Naive B cell (primary cell): ENCODE measurements at regions not wholly inside any gene's neighbourhood (a gene's known extent, or its start where the extent isn't known, plus 50 kb on each side); places are given as distances from the start of the nearest gene placed in this dataset.

ENCODE experiments used
- ATAC-seq, 2 donors: fragments of 150-1000 bp; cut with Tn5 transposase; 2 replicates each; pipeline ENCODE4 v1.10.0; 2021; ENCODE audit warnings: low read depth in 2 of 2, mild to moderate bottlenecking in 2 of 2, moderate library complexity in 2 of 2
- DNase-seq: peaks from one replicate; pipeline ENCODE4 v3.0.0; 2022
- H3K27ac Mint-ChIP-seq, 6 donors: one replicate each; pipeline ENCODE4 v1.8.0; 2020 to 2022; ENCODE audit warnings: mild to moderate bottlenecking in 6 of 6, mixed read lengths in 6 of 6, moderate library complexity in 5 of 6, inconsistent platforms in 2 of 6
- H3K27me3 Mint-ChIP-seq, 3 donors: one replicate each; pipeline ENCODE4 v1.8.0; 2021 to 2022; ENCODE audit warnings: mixed read lengths in 3 of 3, mild to moderate bottlenecking in 1 of 3
- H3K36me3 Mint-ChIP-seq, 2 donors: one replicate each; pipeline ENCODE4 v1.8.0; 2020 to 2022; ENCODE audit warnings: mixed read lengths in 2 of 2, inconsistent platforms in 1 of 2, mild to moderate bottlenecking in 1 of 2
- H3K4me1 Mint-ChIP-seq, 3 donors: one replicate each; pipeline ENCODE4 v1.8.0; 2020 to 2022; ENCODE audit warnings: mixed read lengths in 3 of 3, inconsistent platforms in 1 of 3, mild to moderate bottlenecking in 1 of 3, moderate library complexity in 1 of 3
- H3K4me3 Mint-ChIP-seq, 8 donors: one replicate each; pipeline ENCODE4 v1.8.0; 2020 to 2022; ENCODE audit warnings: mild to moderate bottlenecking in 8 of 8, mixed read lengths in 8 of 8, moderate library complexity in 8 of 8, inconsistent platforms in 2 of 8
- H3K9me3 Mint-ChIP-seq, 7 donors: one replicate each; pipeline ENCODE4 v1.8.0; 2020 to 2022; ENCODE audit warnings: mixed read lengths in 7 of 7, mild to moderate bottlenecking in 5 of 7, inconsistent platforms in 2 of 7, moderate library complexity in 1 of 7

DNA sequence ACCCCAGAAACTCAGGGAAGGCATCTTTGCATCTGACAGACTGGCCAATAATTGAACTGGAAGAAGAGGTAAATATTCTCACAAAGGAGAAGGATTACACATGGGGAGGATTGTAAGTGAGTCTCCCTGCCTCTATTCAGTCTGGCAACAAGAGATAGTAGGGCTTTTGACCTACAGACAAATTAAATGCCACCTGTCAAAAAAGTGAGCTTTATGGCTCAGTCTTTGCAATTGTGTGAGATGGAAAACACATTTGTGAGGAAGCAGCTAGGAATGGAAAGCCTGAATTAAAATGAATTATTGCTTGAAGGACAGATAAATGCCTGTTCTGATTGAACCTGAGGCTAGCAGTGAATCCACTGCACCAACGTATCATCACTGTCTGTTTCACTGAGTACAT lies 173.3 kb upstream of the GOLIM4 start:
- no peaks in the 10 kb centered on the region for H3K27me3 Mint-ChIP-seq
- ATAC-seq = no peak
- H3K4me1 Mint-ChIP-seq = no peaks in the 10 kb centered on the region
- H3K36me3 Mint-ChIP-seq = no peaks in the 10 kb centered on the region
- no peak for DNase-seq
- H3K4me3 Mint-ChIP-seq = no peak overlapping the region
- H3K9me3 Mint-ChIP-seq = peaks cover 0 to 1% (median 0%) of the 10 kb centered on the region in 7 donors
- no peak overlapping the region for H3K27ac Mint-ChIP-seq

DNA sequence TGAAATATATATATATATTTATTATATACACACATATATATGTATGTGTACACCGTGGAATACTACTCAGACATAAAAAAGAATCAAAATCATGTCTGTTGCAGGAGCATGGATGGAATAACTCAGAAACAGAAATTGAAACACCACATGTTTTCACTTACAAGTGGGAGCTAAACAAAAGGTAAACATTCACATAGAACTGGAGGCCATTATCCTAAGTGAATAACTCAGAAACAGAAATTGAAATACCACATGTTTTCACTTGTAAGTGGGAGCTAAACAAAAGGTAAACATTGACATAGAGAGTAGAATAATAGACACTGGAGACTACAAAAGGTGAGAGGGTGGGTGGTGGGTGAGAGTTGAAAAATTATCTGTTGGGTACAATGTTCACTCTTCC lies 171.5 kb upstream of the GOLIM4 start:
- Mint-ChIP-seq H3K9me3 (peaks cover 0 to under 1% (median 0%) of the 10 kb centered on the region in 7 donors), H3K36me3 (no peaks in the 10 kb centered on the region), H3K4me1 (no peaks in the 10 kb centered on the region), H3K27me3 (no peaks in the 10 kb centered on the region), H3K4me3 (no peak overlapping the region), H3K27ac (no peak overlapping the region)
- DNase-seq = no peak
- ATAC-seq = no peak

DNA sequence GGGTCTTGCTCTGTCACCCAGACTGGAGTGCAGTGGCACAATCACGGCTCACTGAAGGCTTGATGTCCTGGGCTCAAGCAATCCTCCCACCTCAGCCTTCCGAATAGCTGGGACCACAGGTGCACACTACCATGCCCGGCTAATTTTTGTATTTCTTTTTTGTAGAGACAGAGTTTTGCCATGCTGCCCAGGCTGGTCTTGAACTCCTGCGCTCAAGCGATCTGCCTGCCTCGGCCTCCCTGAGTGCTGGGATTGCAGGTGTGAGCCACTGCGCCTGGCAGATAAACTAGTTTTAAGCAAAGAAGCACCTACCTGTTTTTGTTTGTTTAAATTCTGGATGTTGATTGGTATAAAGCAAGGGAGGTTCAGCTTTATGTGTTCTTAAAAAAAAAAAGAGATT lies 170.6 kb upstream of the GOLIM4 start:
- H3K36me3 Mint-ChIP-seq = no peaks in the 10 kb centered on the region
- H3K27ac Mint-ChIP-seq = no peak overlapping the region
- H3K4me1 Mint-ChIP-seq = no peaks in the 10 kb centered on the region
- ATAC-seq (no peak), DNase-seq (no peak)
- no peaks in the 10 kb centered on the region for H3K27me3 Mint-ChIP-seq
- no peak overlapping the region for H3K4me3 Mint-ChIP-seq
- no peaks in the 10 kb centered on the region for H3K9me3 Mint-ChIP-seq

DNA sequence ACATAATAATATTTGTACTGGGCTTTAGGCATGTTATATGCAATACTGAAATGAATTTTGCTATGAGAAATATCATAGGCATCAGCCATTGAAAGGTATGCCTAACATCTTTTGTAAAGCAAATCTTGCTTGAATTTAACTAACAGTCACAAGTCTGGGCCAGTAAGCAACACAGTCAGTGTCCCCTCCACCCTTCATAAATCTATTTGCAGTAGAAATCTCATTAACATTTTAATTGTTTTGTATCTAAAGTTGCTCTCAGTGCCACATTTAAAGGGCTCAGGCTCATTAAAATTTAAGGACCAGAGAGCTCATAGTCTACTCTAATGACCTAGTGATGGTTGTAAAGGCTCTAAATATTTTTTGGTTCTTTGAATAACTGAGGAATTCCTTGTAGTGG lies 167.2 kb upstream of the GOLIM4 start:
- H3K36me3 Mint-ChIP-seq = no peaks in the 10 kb centered on the region
- no peaks in the 10 kb centered on the region for H3K4me1 Mint-ChIP-seq
- H3K4me3 Mint-ChIP-seq = no peak overlapping the region
- H3K27ac Mint-ChIP-seq = no peak overlapping the region
- H3K27me3 Mint-ChIP-seq = peaks cover 0 to 13% (median under 1%) of the 10 kb centered on the region in 3 donors
- no peak for DNase-seq
- no peak for ATAC-seq
- H3K9me3 Mint-ChIP-seq = peaks cover 0 to 9% (median 0%) of the 10 kb centered on the region in 7 donors

DNA sequence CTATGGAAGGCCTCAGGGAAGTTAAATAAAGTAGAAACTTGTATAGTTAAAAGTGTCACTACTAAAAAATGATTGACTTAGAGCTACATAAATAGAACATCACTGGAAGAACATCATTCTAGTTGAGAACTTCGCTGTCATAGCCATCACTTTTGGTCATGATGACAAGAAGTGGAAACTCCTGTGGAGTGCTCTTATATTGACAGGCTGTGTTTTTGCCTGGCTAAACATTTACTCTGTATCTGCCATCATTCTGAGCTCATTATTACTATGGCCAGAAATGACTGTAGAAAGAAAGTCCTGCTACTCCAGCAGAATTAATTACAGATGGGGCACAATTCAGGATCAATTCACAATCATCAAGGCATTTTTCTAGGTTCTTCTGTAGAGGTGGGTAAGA lies 165.1 kb upstream of the GOLIM4 start:
- no peaks in the 10 kb centered on the region for H3K36me3 Mint-ChIP-seq
- no peaks in the 10 kb centered on the region for H3K4me1 Mint-ChIP-seq
- peaks cover 0 to 16% (median 14%) of the 10 kb centered on the region in 7 donors for H3K9me3 Mint-ChIP-seq
- H3K27me3 Mint-ChIP-seq = peaks cover 0 to 17% (median 6%) of the 10 kb centered on the region in 3 donors
- no peak for DNase-seq
- no peak for ATAC-seq
- H3K4me3 Mint-ChIP-seq = no peak overlapping the region
- H3K27ac Mint-ChIP-seq = no peak overlapping the region

DNA sequence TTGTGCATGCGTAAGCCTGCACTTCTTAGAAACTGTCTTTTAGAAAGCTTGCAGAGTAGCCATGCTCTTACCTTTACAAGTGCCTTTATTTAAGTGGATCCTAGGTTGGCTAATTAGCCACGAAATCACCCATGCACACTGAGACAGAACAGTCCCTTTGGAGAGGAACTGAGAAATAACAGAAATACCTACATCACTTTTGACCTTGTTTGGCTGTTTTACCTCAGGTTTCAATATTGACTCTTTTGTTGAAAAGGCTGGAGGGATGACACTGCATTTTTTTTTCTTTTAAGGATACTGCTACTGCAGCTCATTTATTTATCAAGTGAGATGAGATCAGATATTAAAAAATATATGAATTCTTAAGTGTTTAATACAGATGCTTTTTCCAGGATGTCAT lies 155.6 kb upstream of the GOLIM4 start:
- H3K27me3 Mint-ChIP-seq = peaks cover 7 to 42% (median 29%) of the 10 kb centered on the region in 3 donors
- no peak overlapping the region for H3K27ac Mint-ChIP-seq
- ATAC-seq = peak in 1 of 2 donors; percentile 20
- H3K9me3 Mint-ChIP-seq = peaks cover 5 to 19% (median 16%) of the 10 kb centered on the region in 7 donors
- no peaks in the 10 kb centered on the region for H3K36me3 Mint-ChIP-seq
- no peak for DNase-seq
- H3K4me3 Mint-ChIP-seq = peak overlapping the region in 2 of 8 donors; percentile 69 to 86
- H3K4me1 Mint-ChIP-seq = peaks cover 13 to 24% (median 19%) of the 10 kb centered on the region in 3 donors

DNA sequence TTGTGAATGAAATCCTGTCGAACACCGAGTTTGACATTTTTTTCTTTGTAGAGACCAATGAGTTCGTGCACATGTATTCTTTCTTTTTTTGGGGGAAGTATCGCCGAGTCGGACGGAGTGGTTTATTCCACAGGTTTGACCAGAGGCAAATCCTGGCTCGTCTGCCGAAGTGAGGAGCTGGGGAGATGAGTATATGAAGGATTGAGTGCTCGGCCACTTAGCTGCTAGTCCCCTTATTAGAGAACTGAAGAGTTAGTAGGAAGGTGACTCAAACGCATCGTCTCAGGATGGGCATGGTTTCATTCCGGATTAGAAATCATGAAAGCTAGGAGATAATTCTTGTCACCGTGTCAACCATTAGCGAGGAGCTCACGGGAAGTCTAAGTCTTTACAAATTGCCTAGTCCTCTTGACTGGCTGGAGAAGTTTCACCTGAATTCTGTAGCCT lies 154.7 kb upstream of the GOLIM4 start:
- Mint-ChIP-seq H3K4me3 (peak overlapping the region; percentile 69 to 90 (median 88)), H3K27me3 (peaks cover 7 to 42% (median 29%) of the 10 kb centered on the region in 3 donors), H3K4me1 (peaks cover 13 to 24% (median 19%) of the 10 kb centered on the region in 3 donors), H3K27ac (no peak overlapping the region), H3K9me3 (peaks cover 2 to 10% (median 8%) of the 10 kb centered on the region in 7 donors), H3K36me3 (no peaks in the 10 kb centered on the region)
- DNase-seq (no peak), ATAC-seq (no peak)

DNA sequence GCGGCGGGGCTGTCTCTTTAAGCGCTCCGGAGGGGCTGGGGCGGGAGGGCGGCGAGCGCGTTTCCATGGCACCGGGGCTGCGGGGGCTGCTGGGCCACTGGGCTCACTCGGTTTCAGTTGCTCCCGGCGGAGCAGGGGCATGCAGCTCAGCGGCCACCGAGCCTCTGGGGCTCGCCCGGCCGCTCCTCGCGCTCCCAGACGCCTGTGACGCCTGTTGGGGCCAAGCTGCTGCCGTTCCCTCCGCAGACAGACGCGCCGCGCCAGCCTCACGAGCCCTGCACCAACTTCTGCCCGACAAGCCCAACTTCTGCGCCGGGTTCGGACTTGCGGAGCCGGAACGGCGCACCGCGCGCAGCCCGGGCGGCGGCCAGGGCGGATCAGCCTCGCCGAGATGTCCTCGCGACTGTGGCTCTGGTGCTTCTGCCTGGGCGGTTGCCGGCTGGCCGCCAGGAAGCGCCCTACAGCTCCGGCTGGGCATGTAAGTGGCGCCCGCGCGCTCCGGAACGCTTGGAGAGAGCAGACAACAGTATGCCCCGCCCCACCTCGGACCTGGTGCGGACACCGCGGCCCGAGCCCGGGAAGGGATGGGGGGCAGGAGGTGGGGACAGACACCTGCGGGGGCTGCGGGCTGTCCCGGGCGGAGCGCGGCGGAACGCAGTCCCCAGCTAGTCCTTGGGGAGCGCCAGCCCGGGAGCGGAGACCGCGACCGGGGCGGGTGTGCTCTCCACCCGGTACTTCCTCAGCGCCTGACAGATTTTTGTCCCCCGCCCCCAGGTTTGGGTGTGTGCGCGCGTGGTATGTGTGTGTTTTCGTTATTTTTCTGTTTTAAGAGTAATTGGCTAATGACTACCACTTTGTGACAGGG lies 154.1 kb upstream of the GOLIM4 start:
- H3K9me3 Mint-ChIP-seq = peaks cover 0 to 3% (median 2%) of the 10 kb centered on the region in 7 donors
- no peak overlapping the region for H3K27ac Mint-ChIP-seq
- H3K4me1 Mint-ChIP-seq = peaks cover 13 to 24% (median 19%) of the 10 kb centered on the region in 3 donors
- H3K4me3 Mint-ChIP-seq = peak overlapping the region; percentile 69 to 90 (median 88)
- no peaks in the 10 kb centered on the region for H3K36me3 Mint-ChIP-seq
- peak; percentile 48 to 53 for ATAC-seq
- peaks cover 7 to 42% (median 29%) of the 10 kb centered on the region in 3 donors for H3K27me3 Mint-ChIP-seq
- DNase-seq = peak; percentile 13

DNA sequence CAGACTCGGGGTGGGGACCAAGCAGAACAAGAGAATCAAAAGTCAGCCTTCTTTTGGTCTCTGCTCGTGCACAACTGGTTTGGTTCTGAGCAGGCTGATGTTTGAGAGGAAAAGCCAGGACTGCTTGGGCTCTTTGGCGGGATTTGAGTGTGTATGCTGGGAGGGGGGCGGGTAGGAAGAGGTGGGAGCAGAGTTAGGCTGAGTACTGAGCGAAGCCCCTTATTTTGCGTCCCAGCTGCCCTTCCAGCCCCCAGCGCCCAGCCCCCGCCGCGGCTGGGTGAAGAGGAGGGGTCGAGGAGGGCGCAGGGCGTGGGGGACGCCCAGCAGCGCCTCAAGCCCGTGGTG lies 153.5 kb upstream of the GOLIM4 start:
- Mint-ChIP-seq H3K4me1 (peaks cover 13 to 24% (median 19%) of the 10 kb centered on the region in 3 donors), H3K27me3 (peaks cover 7 to 42% (median 29%) of the 10 kb centered on the region in 3 donors), H3K27ac (peak overlapping the region in 1 of 6 donors; percentile 19), H3K9me3 (peaks cover 0 to 1% (median 0%) of the 10 kb centered on the region in 7 donors), H3K36me3 (no peaks in the 10 kb centered on the region), H3K4me3 (peak overlapping the region; percentile 56 to 88 (median 86))
- ATAC-seq = no peak
- DNase-seq = no peak

DNA sequence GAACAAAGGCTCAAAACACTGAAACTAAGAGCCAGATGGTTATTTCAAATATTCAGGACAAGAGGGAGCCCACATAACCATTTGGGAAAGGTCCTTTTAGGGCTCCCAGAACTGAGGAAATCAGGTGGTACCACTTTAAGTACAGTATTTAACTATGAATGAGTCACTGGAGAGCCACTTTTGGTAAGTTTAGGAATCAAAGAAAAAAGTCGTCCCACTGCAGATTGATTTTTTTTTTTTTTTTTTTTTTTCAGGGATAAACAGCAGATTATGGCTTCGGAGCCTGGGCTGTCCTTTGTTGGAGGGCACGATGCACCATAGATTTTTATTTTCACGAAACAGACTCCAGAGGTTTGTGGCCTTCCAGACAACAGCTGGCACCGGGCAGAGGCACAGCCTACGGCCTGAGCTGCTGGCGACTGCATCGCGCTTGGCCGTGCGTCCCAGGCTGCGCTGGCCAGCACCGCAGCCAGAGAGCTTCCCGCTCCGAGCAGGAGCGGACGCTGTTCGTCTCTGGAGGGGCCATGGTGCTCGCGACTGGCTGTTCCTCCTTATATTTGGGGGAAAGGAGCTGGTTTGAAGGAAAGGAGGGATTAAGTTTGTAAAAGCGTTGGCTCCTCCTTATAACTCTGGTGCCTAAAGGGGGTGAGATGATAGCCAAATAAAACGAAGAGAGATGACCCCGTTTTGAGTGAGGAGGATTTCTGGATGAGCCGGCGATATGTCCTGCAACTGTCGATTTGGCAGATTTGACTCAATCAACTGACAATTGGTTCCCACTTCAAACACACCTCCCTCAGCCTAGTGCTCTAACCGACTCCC lies 152.9 kb upstream of the GOLIM4 start:
- DNase-seq (no peak), ATAC-seq (no peak)
- H3K27me3 Mint-ChIP-seq = peaks cover 7 to 42% (median 29%) of the 10 kb centered on the region in 3 donors
- no peaks in the 10 kb centered on the region for H3K36me3 Mint-ChIP-seq
- H3K4me3 Mint-ChIP-seq = peak overlapping the region; percentile 56 to 88 (median 86)
- H3K4me1 Mint-ChIP-seq = peaks cover 13 to 24% (median 19%) of the 10 kb centered on the region in 3 donors
- H3K27ac Mint-ChIP-seq = peak overlapping the region in 2 of 6 donors; percentile 19 to 84
- H3K9me3 Mint-ChIP-seq = no peaks in the 10 kb centered on the region

DNA sequence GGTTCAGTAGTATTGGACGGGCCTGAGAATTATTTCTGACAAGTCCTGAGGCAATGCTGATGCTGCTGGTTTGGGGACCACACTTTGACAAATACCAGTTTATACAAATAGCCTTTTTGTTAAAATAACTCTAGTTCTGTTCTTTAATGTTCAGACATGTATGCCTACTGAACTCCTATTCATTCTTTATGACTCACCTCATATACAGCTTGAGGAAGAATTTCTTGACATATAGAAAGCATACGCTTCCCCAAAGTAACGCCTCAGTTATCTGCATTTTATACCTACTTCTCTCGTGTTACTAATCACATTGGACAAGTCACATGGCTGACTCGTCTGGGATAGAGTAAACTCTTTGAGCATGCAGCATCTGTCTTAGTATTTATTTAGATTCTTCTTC lies 145.4 kb upstream of the GOLIM4 start:
- Mint-ChIP-seq H3K27me3 (peaks cover 5 to 10% (median 6%) of the 10 kb centered on the region in 3 donors), H3K4me1 (peaks cover 0 to 5% (median 0%) of the 10 kb centered on the region in 3 donors), H3K27ac (no peak overlapping the region), H3K9me3 (peaks cover 0 to 10% (median 2%) of the 10 kb centered on the region in 7 donors), H3K4me3 (no peak overlapping the region), H3K36me3 (no peaks in the 10 kb centered on the region)
- ATAC-seq (no peak), DNase-seq (no peak)

DNA sequence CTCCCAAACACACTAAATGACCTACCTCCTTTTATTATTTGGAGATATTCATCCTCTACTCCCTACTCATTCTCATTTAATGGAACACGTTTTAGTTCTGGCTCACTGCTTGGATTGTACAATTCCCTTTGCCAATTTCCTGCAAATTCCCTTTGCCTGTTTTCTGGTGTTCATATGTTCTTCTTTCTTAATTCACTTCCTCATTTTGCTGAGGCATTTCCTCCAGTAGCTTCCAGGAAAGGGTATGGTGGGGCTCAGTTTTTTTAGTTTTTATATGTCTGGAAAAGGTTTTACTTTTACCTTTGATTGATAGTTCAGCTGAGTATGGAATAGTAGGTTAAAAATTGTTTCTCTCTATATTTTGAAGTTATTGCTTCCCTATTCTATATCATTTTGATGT lies 143.6 kb upstream of the GOLIM4 start:
- Mint-ChIP-seq H3K4me3 (no peak overlapping the region), H3K4me1 (peaks cover 0 to 5% (median 0%) of the 10 kb centered on the region in 3 donors), H3K36me3 (no peaks in the 10 kb centered on the region), H3K9me3 (peaks cover 0 to 10% (median 2%) of the 10 kb centered on the region in 7 donors), H3K27ac (no peak overlapping the region), H3K27me3 (peaks cover 5 to 10% (median 6%) of the 10 kb centered on the region in 3 donors)
- ATAC-seq = no peak
- DNase-seq = no peak

DNA sequence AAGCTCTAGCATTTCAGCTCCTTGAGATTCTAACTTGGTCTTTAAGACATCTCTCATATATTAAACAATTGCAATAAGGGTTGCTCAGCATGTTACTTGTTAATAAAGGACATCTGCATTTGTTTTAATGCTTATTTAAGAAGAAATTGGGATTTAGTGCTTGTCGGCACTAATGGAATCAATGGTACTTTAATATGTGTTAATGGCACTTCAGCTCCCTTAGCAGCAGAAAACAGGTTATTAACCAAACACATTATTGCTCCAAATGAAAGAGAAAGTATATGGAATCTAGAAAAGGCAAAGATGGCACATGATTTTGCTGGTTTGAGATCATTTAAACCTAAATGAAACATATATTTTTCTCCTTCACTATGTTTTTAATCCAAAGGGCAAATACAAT lies 137.3 kb upstream of the GOLIM4 start:
- H3K9me3 Mint-ChIP-seq = no peaks in the 10 kb centered on the region
- H3K27ac Mint-ChIP-seq = no peak overlapping the region
- no peak for ATAC-seq
- no peak for DNase-seq
- H3K4me1 Mint-ChIP-seq = no peaks in the 10 kb centered on the region
- no peaks in the 10 kb centered on the region for H3K36me3 Mint-ChIP-seq
- no peaks in the 10 kb centered on the region for H3K27me3 Mint-ChIP-seq
- H3K4me3 Mint-ChIP-seq = no peak overlapping the region
